ENCODE measurements at regions not wholly inside any gene's neighbourhood (a gene's known extent, or its start where the extent isn't known, plus 50 kb on each side); places are given as distances from the start of the nearest gene placed in this dataset.

DNA sequence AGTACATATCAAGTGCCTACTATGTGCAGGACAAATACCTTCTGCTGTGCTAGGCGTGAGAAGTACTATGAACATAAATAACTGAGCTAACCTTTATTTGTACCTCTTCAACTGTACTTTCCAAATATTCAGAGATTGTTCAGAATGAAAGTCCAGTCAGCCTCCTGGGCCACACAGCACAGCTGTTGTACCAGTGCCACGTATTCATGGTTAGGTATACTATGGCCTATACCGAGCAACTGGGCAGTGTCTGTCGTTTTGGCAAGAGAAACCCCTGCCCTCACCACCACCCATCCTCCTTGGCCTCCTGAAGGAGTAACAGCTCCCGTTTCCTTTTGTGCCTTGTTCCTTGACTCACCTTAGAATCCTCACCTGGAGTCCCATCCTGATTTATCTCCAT is 53.0 kb downstream of the RASSF10 start:
- TF ChIP-seq TCF4 (CRISPR knock-in tag; IDR thresholded peaks at IDR 0.05; ENCODE audit: borderline replicate concordance) = no peak
- no peak for TF ChIP-seq ISL1 (CRISPR knock-in tag; IDR thresholded peaks at IDR 0.05)
- TF ChIP-seq BACH2 (CRISPR knock-in tag; IDR thresholded peaks at IDR 0.05; ENCODE audit: borderline replicate concordance) = no peak
- TF ChIP-seq ZNF565 (CRISPR knock-in tag; conservative IDR thresholded peaks at IDR 0.05; ENCODE audit: low read depth) = no peak
- TF ChIP-seq ZFP3 (CRISPR knock-in tag; IDR thresholded peaks at IDR 0.05) = no peak
- TF ChIP-seq PPARA (CRISPR knock-in tag; IDR thresholded peaks at IDR 0.05; ENCODE audit: borderline replicate concordance) = no peak
- TF ChIP-seq, protein P1, sequence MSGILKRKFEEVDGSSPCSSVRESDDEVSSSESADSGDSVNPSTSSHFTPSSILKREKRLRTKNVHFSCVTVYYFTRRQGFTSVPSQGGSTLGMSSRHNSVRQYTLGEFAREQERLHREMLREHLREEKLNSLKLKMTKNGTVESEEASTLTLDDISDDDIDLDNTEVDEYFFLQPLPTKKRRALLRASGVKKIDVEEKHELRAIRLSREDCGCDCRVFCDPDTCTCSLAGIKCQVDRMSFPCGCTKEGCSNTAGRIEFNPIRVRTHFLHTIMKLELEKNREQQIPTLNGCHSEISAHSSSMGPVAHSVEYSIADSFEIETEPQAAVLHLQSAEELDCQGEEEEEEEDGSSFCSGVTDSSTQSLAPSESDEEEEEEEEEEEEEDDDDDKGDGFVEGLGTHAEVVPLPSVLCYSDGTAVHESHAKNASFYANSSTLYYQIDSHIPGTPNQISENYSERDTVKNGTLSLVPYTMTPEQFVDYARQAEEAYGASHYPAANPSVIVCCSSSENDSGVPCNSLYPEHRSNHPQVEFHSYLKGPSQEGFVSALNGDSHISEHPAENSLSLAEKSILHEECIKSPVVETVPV (CRISPR knock-in tag; IDR thresholded peaks at IDR 0.05) = no peak
- no peak for TF ChIP-seq ZFP30 (CRISPR knock-in tag; IDR thresholded peaks at IDR 0.05)
- TF ChIP-seq, protein P2, sequence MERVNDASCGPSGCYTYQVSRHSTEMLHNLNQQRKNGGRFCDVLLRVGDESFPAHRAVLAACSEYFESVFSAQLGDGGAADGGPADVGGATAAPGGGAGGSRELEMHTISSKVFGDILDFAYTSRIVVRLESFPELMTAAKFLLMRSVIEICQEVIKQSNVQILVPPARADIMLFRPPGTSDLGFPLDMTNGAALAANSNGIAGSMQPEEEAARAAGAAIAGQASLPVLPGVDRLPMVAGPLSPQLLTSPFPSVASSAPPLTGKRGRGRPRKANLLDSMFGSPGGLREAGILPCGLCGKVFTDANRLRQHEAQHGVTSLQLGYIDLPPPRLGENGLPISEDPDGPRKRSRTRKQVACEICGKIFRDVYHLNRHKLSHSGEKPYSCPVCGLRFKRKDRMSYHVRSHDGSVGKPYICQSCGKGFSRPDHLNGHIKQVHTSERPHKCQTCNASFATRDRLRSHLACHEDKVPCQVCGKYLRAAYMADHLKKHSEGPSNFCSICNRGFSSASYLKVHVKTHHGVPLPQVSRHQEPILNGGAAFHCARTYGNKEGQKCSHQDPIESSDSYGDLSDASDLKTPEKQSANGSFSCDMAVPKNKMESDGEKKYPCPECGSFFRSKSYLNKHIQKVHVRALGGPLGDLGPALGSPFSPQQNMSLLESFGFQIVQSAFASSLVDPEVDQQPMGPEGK (CRISPR knock-in tag; IDR thresholded peaks at IDR 0.05; ENCODE audit: borderline replicate concordance) = no peak
